Upper lobe of left lung (tissue), 4 donors: ENCODE measurements at regions not wholly inside any gene's neighbourhood (a gene's known extent, or its start where the extent isn't known, plus 50 kb on each side); places are given as distances from the start of the nearest gene placed in this dataset.

Source experiments
- CTCF ChIP-seq, 6 experiments: fragments of 450-650 bp in 4 of 6; fragments of 200-600 bp in 2 of 6; sonication (generic) in 2 of 6; IDR thresholded peaks; one replicate each; pipeline ENCODE4 v1.5.1; 2016 to 2019; ENCODE audit warnings: antibody characterized with exemption in 6 of 6
- POLR2A ChIP-seq, 4 donors: fragments of 450-650 bp; IDR thresholded peaks; one replicate each; pipeline ENCODE4 v1.5.1; 2016 to 2017; ENCODE audit warnings: antibody characterized with exemption in 4 of 4, mild to moderate bottlenecking in 2 of 4
- POLR2AphosphoS5 ChIP-seq, 2 donors: sonication (generic); formaldehyde crosslinking; IDR thresholded peaks; one replicate each; pipeline ENCODE4 v1.5.1; 2017; ENCODE audit warnings: antibody characterized with exemption in 2 of 2

GRCh38 chr1:209355415-209355814 is 228.1 kb upstream of the CAMK1G start:
- TF ChIP-seq POLR2A (IDR thresholded peaks at IDR 0.05) (no peak), CTCF (IDR thresholded peaks at IDR 0.05) (no peak), POLR2AphosphoS5 (IDR thresholded peaks at IDR 0.05) (no peak)
